ENCODE measurements at regions not wholly inside any gene's neighbourhood (a gene's known extent, or its start where the extent isn't known, plus 50 kb on each side); places are given as distances from the start of the nearest gene placed in this dataset.

DNA sequence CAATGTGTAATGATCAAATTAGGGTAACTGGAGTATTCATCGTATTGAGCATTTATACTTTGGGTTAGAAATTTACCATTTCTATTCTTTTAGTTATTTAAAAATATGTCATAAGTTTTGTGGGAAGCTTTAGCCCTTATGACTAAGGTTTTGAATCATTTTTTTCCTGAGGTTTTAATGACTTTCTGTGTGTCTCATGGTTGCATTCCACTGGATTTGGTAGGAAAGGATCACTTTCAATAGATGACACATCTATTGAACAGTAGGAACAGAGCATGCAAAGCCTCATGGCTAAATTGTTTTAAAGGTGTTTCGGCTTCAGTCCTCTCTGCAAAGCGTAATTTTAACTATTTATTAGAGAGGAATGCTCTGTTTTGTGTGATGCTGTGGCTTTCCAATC, 512.4 kb upstream of the CHD1 start:
- Histone ChIP-seq H3K9me3 (ENCODE audit: insufficient read depth in 2 of 2, low read depth in 1 of 2, low read length in 1 of 2) (no peaks in the 10 kb centered on the region), H2BK120ac (replicated peaks; ENCODE audit: low read depth, low read length) (no peak overlapping the region), H2AK5ac (ENCODE audit: low read depth, low read length) (no peak overlapping the region), H3K18ac (ENCODE audit: extremely low read depth, low read length) (no peak overlapping the region), H2BK20ac (ENCODE audit: low read length) (no peak overlapping the region), H3K23me2 (ENCODE audit: low read depth, low read length) (no peaks in the 10 kb centered on the region), H3K23ac (ENCODE audit: insufficient read length) (no peak overlapping the region), H4K5ac (ENCODE audit: insufficient read length, low read depth, low read length) (no peak overlapping the region), H3K4me2 (ENCODE audit: insufficient read depth in 1 of 2, low read depth in 2 of 2, low read length in 2 of 2) (no peak overlapping the region), H3K36me3 (ENCODE audit: control insufficient read depth in 2 of 4, insufficient read depth in 4 of 4, low read length in 3 of 4) (no peaks in the 10 kb centered on the region), H3K27me3 (replicated peaks in 1 of 4; ENCODE audit: control insufficient read depth in 3 of 4, extremely low read depth in 1 of 4, insufficient read depth in 3 of 4, low read length in 3 of 4) (no peaks in the 10 kb centered on the region), H3K79me2 (ENCODE audit: control insufficient read depth in 1 of 2, insufficient read depth in 2 of 2, low read length in 2 of 2) (no peaks in the 10 kb centered on the region), H3K9ac (replicated peaks in 1 of 4; ENCODE audit: extremely low read depth in 1 of 4, low read depth in 3 of 4, low read length in 3 of 4) (no peak overlapping the region), H2AFZ (ENCODE audit: low read length) (no peak overlapping the region), H3K4ac (replicated peaks; ENCODE audit: insufficient read length, low read depth, low read length) (no peak overlapping the region), H2BK5ac (ENCODE audit: low read depth, low read length) (no peak overlapping the region), H2BK12ac (ENCODE audit: low read depth, low read length) (no peak overlapping the region), H3K4me3 (ENCODE audit: extremely low read depth in 1 of 4, insufficient read depth in 2 of 4, low read depth in 3 of 4, low read length in 4 of 4) (no peak overlapping the region), H4K20me1 (replicated peaks in 1 of 2; ENCODE audit: control insufficient read depth in 1 of 2, insufficient read depth in 2 of 2, low read length in 2 of 2) (no peaks in the 10 kb centered on the region), H3K79me1 (ENCODE audit: low read depth, low read length) (no peaks in the 10 kb centered on the region), H3K56ac (replicated peaks; ENCODE audit: insufficient read length, low read depth, low read length) (no peak overlapping the region), H4K91ac (replicated peaks; ENCODE audit: insufficient read length, low read length) (no peak overlapping the region), H3K27ac (ENCODE audit: low read depth, low read length) (no peak overlapping the region), H2BK15ac (ENCODE audit: low read length) (no peak overlapping the region), H4K8ac (ENCODE audit: extremely low read depth, insufficient read depth, low read length) (no peak overlapping the region), H3K14ac (ENCODE audit: insufficient read length) (no peak overlapping the region), H3K4me1 (replicated peaks in 1 of 4; ENCODE audit: control insufficient read depth in 3 of 4, insufficient read depth in 4 of 4, low read length in 3 of 4) (no peaks in the 10 kb centered on the region)
- ChIA-PET CTCF (ENCODE audit: partially characterized antibody) (no interaction called here), POLR2A (ENCODE audit: partially characterized antibody) (no interaction called here)
- TF ChIP-seq HDAC2 (IDR thresholded peaks at IDR 0.05; ENCODE audit: borderline replicate concordance in 1 of 2, low read depth in 2 of 2, low read length in 2 of 2) (no peak), SP4 (IDR thresholded peaks at IDR 0.05; ENCODE audit: low read length) (no peak)
- 98% methylated on average over 3 of the region's 3 CpGs; no CpG with 5 or more reads in 1 of the 2 experiments for WGBS, 2 experiments (ENCODE audit: extremely low coverage in 1 of 2, insufficient coverage in 1 of 2, insufficient read length in 1 of 2, insufficient replicate concordance in 2 of 2, low coverage in 1 of 2, low lambda C conversion rate in 2 of 2, missing lambda C conversion rate in 1 of 2)
- FAIRE-seq (no peak), DNase-seq (ENCODE audit: low read depth in 1 of 2, low spot score in 2 of 2) (no peak)

Measured in H1 (cell line).